ENCODE measurements at regions not wholly inside any gene's neighbourhood (a gene's known extent, or its start where the extent isn't known, plus 50 kb on each side); places are given as distances from the start of the nearest gene placed in this dataset.

GRCh38 chr6:134809130-134809529, 140.8 kb downstream of the ALDH8A1 start:
- TF ChIP-seq, protein P1, sequence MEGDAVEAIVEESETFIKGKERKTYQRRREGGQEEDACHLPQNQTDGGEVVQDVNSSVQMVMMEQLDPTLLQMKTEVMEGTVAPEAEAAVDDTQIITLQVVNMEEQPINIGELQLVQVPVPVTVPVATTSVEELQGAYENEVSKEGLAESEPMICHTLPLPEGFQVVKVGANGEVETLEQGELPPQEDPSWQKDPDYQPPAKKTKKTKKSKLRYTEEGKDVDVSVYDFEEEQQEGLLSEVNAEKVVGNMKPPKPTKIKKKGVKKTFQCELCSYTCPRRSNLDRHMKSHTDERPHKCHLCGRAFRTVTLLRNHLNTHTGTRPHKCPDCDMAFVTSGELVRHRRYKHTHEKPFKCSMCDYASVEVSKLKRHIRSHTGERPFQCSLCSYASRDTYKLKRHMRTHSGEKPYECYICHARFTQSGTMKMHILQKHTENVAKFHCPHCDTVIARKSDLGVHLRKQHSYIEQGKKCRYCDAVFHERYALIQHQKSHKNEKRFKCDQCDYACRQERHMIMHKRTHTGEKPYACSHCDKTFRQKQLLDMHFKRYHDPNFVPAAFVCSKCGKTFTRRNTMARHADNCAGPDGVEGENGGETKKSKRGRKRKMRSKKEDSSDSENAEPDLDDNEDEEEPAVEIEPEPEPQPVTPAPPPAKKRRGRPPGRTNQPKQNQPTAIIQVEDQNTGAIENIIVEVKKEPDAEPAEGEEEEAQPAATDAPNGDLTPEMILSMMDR (IDR thresholded peaks at IDR 0.05), result no peak
- no peak for TF ChIP-seq POLR2A (IDR thresholded peaks at IDR 0.05)

Measured in right lobe of liver (tissue), 4 donors.